BJ (cell line): ENCODE measurements at regions not wholly inside any gene's neighbourhood (a gene's known extent, or its start where the extent isn't known, plus 50 kb on each side); places are given as distances from the start of the nearest gene placed in this dataset.

Source experiments
- CTCF ChIA-PET: fragments of 350-600 bp; formaldehyde crosslinking; extraction: SDS; loops from one replicate; lab custom pipeline; 2021; ENCODE audit warnings: antibody characterized with exemption, inconsistent platforms; lab: Yijun Ruan, JAX
- POLR2A ChIA-PET: fragments of 300-600 bp; sonication (Branson Sonifier 250); formaldehyde crosslinking; extraction: SDS; loops from one replicate; lab custom pipeline; 2021; ENCODE audit warnings: antibody characterized with exemption; lab: Charles Lee
- DNase-seq: peaks from one replicate; pipeline ENCODE4 v3.0.0-alpha.2; 2011; ENCODE audit warnings: low read depth
- H3K27me3 ChIP-seq: 2 replicates; pipeline ENCODE4 v1.6.0; 2011; ENCODE audit warnings: low read length; ENCODE audit not compliant: control insufficient read depth, insufficient read depth
- H3K36me3 ChIP-seq: 2 replicates; pipeline ENCODE4 v1.5.1; 2011; ENCODE audit warnings: low read length; ENCODE audit not compliant: control insufficient read depth, insufficient read depth
- H3K4me3 ChIP-seq: 2 replicates; pipeline ENCODE4 v1.5.1; 2011; ENCODE audit warnings: low read depth, mild to moderate bottlenecking, control low read depth, low read length
- TF ChIP-seq, protein P1 (sequence below): IDR thresholded peaks from 2 replicates; pipeline ENCODE4 v1.5.1; 2011; ENCODE audit warnings: low read depth, mild to moderate bottlenecking, control low read depth, inconsistent platforms, low read length, moderate library complexity; ENCODE audit not compliant: insufficient read depth

DNA sequence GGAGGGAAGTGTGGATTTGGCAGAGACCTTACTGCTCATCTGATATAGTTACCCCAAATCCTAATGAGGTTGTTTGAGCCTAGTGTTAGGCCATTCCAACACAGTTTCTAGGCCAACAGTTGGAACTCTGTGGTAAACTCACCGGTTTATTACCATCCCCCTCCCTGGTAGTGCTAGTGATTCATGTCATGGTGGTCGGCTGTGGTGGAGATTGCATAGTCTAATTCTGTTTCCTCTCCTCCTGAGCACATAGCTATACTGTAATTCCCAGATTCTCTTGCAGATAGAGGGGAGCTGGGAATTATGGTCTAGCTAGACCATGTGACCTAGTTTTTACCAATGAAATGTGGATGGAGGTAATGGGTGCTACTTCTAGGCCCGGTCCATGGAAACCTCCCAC lies 123.7 kb upstream of the KIF26B start:
- CTCF ChIA-PET: no interaction called here
- Histone ChIP-seq H3K4me3 (no peak overlapping the region), H3K36me3 (no peaks in the 10 kb centered on the region), H3K27me3 (no peaks in the 10 kb centered on the region)
- TF ChIP-seq, protein P1, sequence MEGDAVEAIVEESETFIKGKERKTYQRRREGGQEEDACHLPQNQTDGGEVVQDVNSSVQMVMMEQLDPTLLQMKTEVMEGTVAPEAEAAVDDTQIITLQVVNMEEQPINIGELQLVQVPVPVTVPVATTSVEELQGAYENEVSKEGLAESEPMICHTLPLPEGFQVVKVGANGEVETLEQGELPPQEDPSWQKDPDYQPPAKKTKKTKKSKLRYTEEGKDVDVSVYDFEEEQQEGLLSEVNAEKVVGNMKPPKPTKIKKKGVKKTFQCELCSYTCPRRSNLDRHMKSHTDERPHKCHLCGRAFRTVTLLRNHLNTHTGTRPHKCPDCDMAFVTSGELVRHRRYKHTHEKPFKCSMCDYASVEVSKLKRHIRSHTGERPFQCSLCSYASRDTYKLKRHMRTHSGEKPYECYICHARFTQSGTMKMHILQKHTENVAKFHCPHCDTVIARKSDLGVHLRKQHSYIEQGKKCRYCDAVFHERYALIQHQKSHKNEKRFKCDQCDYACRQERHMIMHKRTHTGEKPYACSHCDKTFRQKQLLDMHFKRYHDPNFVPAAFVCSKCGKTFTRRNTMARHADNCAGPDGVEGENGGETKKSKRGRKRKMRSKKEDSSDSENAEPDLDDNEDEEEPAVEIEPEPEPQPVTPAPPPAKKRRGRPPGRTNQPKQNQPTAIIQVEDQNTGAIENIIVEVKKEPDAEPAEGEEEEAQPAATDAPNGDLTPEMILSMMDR: no peak
- no peak for DNase-seq
- POLR2A ChIA-PET: no interaction called here

DNA sequence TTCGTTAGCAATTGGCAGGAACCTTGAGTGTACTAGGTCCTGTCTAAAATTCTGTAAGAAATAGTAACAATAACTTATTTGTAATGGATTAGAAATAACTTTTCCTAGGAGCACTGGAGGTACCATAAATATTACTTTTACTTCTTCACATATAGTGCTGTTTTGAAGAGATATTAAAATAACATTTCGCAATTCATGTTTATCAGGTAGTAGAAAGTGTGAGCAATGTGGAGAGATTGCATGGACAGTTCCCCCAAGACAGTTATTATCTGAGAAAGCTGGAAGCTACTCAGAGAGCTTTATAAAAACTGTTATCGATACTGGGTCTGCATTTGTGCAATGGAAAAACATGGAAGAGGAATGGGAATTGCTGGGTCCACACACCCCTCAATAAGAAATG lies 128.5 kb upstream of the KIF26B start:
- CTCF ChIA-PET: no interaction called here
- TF ChIP-seq, protein P1: no peak

DNA sequence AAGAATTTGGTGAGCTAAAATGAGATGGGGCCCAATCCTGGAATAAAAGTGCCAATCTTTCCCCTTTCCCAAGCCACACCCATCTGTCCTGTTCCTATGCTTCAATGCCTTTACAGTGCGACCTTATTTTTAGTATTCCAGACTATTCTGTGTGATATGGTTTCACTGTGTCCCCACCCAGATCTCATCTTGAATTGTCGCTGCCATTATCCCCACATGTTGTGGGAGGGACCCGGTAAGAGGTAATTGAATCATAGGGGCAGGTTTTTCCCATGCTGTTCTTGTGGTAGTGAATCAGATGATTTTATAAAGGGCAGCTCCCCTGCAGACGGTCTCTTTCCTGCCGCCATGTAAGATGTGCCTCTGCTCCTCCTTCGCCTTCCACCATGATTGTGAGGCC lies 129.3 kb upstream of the KIF26B start:
- CTCF ChIA-PET: no interaction called here

More for the DNA sequence above, 128.5 kb upstream of the KIF26B start:
- POLR2A ChIA-PET: no interaction called here
- no peaks in the 10 kb centered on the region for H3K36me3 ChIP-seq
- no peaks in the 10 kb centered on the region for H3K27me3 ChIP-seq
- no peak for DNase-seq
- no peak overlapping the region for H3K4me3 ChIP-seq

DNA sequence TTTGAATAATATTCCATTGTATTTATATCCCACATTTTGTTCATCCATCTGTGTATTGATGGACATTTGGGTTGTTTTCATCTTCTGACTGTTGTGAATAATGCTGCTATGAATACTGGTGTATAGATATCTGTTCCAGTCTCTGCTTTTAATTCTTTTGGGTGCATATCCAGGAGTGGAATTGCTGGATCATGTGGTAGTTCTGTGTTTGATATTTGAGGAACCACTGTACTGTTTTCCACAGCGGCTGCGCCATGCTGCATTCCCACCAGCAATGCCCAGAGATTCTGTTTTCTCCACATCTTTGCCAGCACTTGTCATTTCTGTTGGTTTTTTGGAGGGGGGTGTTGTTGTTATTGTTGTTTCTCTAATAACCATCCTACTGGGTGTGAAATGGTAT lies 131.6 kb upstream of the KIF26B start:
- CTCF ChIA-PET: no interaction called here
- POLR2A ChIA-PET: no interaction called here
- no peak for DNase-seq

More for the DNA sequence above, 129.3 kb upstream of the KIF26B start:
- DNase-seq: no peak
- Histone ChIP-seq H3K4me3 (no peak overlapping the region), H3K36me3 (no peaks in the 10 kb centered on the region), H3K27me3 (no peaks in the 10 kb centered on the region)
- TF ChIP-seq, protein P1: no peak
- POLR2A ChIA-PET: no interaction called here

DNA sequence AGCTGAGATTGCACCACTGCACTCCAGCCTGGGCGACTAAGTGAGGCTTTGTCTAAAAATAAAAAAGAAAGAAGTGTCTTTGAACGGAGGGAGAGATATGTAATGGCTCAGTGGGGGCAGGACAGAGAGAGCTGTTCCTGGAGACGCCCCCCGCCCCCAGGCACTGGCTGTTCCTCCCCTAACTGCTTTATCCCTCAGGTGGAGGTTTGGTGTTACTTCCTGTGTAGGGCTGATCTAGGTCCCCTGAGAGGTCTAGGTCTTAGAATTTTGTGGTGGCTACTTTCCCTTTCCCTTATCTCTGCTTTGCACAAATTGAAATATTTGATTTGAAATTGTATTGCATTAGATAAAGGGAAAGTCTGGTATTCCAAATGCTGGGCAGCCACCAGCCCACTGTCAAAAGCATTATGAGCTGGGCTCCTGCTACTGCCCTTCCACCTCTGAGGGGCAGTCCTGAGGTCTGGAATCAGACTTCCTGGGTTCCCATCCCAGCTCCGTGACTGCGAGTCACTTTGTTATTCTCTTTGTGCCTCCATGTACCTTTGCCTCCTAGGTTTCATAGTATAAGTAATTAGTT lies 134.8 kb upstream of the KIF26B start:
- ChIA-PET POLR2A (no interaction called here), CTCF (interaction anchor here (0.6 to 1.4 kb wide), 2 partner anchors 23 to 68 kb away, joined by 3 to 7 read pairs; no protein-coding TSS in a partner anchor)
- TF ChIP-seq, protein P1: no peak
- DNase-seq: no peak
- H3K36me3 ChIP-seq: no peaks in the 10 kb centered on the region
- H3K4me3 ChIP-seq: no peak overlapping the region
- H3K27me3 ChIP-seq: no peaks in the 10 kb centered on the region

More for the DNA sequence above, 131.6 kb upstream of the KIF26B start:
- no peaks in the 10 kb centered on the region for H3K27me3 ChIP-seq
- TF ChIP-seq, protein P1: no peak
- H3K36me3 ChIP-seq: no peaks in the 10 kb centered on the region
- H3K4me3 ChIP-seq: no peak overlapping the region
